Suprapubic skin (tissue), 4 donors: ENCODE measurements at regions not wholly inside any gene's neighbourhood (a gene's known extent, or its start where the extent isn't known, plus 50 kb on each side); places are given as distances from the start of the nearest gene placed in this dataset.

ENCODE experiments used
- DNase-seq, 2 donors: peaks; one replicate each; pipeline ENCODE4 v3.0.0-alpha.2; 2019; ENCODE audit warnings: low spot score in 2 of 2
- H3K27ac ChIP-seq: fragments of 200-600 bp; sonication (generic); one replicate; pipeline ENCODE4 v1.5.1; 2019
- H3K27me3 ChIP-seq: fragments of 200-600 bp; sonication (generic); one replicate; pipeline ENCODE4 v1.5.1; 2019
- H3K36me3 ChIP-seq: fragments of 200-600 bp; sonication (generic); one replicate; pipeline ENCODE4 v1.5.1; 2019
- H3K4me1 ChIP-seq: fragments of 200-600 bp; sonication (generic); one replicate; pipeline ENCODE4 v1.5.1; 2019
- H3K4me3 ChIP-seq: fragments of 200-600 bp; sonication (generic); one replicate; pipeline ENCODE4 v1.5.1; 2019; ENCODE audit warnings: mild to moderate bottlenecking
- H3K9me3 ChIP-seq: fragments of 200-600 bp; sonication (generic); one replicate; pipeline ENCODE4 v1.5.1; 2019
- EP300 ChIP-seq: sonication (generic); formaldehyde crosslinking; IDR thresholded peaks from one replicate; pipeline ENCODE4 v1.6.1; 2017; ENCODE audit warnings: antibody characterized with exemption
- POLR2A ChIP-seq, 2 donors: fragments of 450-650 bp; IDR thresholded peaks; one replicate each; pipeline ENCODE4 v1.6.1; 2017; ENCODE audit warnings: antibody characterized with exemption in 2 of 2, mild to moderate bottlenecking in 2 of 2, moderate library complexity in 2 of 2
- POLR2AphosphoS5 ChIP-seq, 3 donors: sonication (generic); formaldehyde crosslinking; IDR thresholded peaks; one replicate each; pipeline ENCODE4 v1.6.1; 2017; ENCODE audit warnings: antibody characterized with exemption in 3 of 3
- WGBS: methylation state at CpG from one replicate; pipeline ENCODE4 v1.1.5; 2018; 5-methylcytosine and 5-hydroxymethylcytosine counted together
- TF ChIP-seq, protein P1 (sequence below), 2 donors: fragments of 200-600 bp in 1 of 2; fragments of 450-650 bp in 1 of 2; sonication (generic) in 1 of 2; IDR thresholded peaks; one replicate each; pipeline ENCODE4 v1.5.1; 2016 to 2019; ENCODE audit warnings: antibody characterized with exemption in 2 of 2, mild to moderate bottlenecking in 1 of 2, moderate library complexity in 1 of 2

DNA sequence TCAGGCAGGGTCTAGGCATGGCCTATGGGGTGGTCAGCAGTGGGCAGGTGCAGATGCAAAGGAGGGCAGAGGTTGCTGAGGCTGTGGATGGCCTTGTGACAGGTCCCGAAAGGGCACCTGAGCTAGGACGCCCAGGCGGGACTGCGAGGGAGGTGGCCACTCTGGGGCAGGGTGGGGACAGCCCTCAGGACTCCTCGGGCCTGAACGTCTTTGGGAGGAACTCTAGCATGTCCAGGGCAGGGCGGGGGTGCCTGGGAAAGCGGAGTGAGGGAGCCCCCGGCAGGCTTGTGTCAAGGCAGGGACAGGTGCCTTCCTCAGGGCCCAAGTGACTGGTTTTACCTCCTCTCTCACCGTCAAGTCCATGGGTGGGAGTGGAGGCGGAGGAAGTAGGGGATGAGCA is 125.4 kb upstream of the WNT4 start:
- Histone ChIP-seq H3K9me3 (no peaks in the 10 kb centered on the region), H3K4me1 (peaks cover 4% of the 10 kb centered on the region), H3K36me3 (no peaks in the 10 kb centered on the region), H3K27me3 (peaks cover 20% of the 10 kb centered on the region), H3K4me3 (no peak overlapping the region), H3K27ac (no peak overlapping the region)
- WGBS, result 67% methylated on average over 11 of the region's 11 CpGs
- TF ChIP-seq, protein P1, sequence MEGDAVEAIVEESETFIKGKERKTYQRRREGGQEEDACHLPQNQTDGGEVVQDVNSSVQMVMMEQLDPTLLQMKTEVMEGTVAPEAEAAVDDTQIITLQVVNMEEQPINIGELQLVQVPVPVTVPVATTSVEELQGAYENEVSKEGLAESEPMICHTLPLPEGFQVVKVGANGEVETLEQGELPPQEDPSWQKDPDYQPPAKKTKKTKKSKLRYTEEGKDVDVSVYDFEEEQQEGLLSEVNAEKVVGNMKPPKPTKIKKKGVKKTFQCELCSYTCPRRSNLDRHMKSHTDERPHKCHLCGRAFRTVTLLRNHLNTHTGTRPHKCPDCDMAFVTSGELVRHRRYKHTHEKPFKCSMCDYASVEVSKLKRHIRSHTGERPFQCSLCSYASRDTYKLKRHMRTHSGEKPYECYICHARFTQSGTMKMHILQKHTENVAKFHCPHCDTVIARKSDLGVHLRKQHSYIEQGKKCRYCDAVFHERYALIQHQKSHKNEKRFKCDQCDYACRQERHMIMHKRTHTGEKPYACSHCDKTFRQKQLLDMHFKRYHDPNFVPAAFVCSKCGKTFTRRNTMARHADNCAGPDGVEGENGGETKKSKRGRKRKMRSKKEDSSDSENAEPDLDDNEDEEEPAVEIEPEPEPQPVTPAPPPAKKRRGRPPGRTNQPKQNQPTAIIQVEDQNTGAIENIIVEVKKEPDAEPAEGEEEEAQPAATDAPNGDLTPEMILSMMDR (IDR thresholded peaks at IDR 0.05), result no peak
- TF ChIP-seq POLR2AphosphoS5 (IDR thresholded peaks at IDR 0.05) (no peak), EP300 (no peak), POLR2A (IDR thresholded peaks at IDR 0.05) (no peak)
- DNase-seq, result no peak

DNA sequence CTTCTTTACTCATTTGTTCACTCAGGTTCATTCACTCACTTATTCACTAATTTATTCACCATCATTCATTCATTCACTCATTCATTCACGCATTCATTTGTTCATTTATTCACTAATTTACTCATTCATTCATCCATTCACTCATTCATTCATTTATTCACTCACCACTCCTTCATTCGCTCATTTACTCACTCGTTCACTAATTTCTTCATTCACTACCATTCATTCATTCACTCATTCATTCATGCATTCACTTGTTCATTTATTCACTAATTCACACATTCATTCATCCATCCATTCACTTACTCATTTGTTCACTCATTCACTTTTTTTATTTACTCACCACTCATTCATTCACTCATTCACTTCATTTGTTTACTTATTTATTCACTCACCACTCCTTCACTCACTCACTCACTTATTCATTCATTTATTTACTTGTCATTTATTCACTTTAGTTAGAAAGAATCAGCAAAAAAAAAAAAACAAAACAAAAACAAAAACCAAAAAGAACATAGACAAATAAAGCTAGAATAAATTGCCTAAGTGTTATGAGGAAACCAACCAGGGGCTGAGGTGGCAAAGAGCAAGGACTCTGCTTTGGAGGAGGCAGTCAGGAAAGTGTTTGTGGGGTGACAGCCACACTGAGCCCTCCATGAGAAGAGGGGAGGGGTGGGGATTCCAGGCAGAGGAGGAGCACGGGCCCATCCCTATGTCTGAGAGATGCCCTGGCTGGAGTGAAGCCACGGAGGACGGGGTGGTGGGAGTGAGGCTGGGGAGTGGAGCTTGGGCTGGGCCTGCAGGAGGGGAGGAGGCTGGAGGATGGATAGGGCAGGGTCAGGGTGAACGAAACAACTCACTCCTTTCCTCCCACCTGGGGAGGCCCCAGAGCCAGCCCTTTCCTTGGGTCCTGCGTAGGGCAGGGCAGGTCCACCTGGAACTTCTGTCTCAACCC is 129.2 kb upstream of the WNT4 start:
- H3K9me3 ChIP-seq, result no peaks in the 10 kb centered on the region
- H3K36me3 ChIP-seq, result no peaks in the 10 kb centered on the region
- TF ChIP-seq POLR2A (IDR thresholded peaks at IDR 0.05) (no peak), EP300 (no peak), POLR2AphosphoS5 (IDR thresholded peaks at IDR 0.05) (no peak)
- TF ChIP-seq, protein P1 (IDR thresholded peaks at IDR 0.05), result no peak
- H3K27ac ChIP-seq, result no peak overlapping the region
- H3K4me3 ChIP-seq, result no peak overlapping the region
- peaks cover 8% of the 10 kb centered on the region for H3K27me3 ChIP-seq
- no peak for DNase-seq
- H3K4me1 ChIP-seq, result peaks cover 23% of the 10 kb centered on the region
- 56% methylated on average over 8 of the region's 8 CpGs for WGBS

DNA sequence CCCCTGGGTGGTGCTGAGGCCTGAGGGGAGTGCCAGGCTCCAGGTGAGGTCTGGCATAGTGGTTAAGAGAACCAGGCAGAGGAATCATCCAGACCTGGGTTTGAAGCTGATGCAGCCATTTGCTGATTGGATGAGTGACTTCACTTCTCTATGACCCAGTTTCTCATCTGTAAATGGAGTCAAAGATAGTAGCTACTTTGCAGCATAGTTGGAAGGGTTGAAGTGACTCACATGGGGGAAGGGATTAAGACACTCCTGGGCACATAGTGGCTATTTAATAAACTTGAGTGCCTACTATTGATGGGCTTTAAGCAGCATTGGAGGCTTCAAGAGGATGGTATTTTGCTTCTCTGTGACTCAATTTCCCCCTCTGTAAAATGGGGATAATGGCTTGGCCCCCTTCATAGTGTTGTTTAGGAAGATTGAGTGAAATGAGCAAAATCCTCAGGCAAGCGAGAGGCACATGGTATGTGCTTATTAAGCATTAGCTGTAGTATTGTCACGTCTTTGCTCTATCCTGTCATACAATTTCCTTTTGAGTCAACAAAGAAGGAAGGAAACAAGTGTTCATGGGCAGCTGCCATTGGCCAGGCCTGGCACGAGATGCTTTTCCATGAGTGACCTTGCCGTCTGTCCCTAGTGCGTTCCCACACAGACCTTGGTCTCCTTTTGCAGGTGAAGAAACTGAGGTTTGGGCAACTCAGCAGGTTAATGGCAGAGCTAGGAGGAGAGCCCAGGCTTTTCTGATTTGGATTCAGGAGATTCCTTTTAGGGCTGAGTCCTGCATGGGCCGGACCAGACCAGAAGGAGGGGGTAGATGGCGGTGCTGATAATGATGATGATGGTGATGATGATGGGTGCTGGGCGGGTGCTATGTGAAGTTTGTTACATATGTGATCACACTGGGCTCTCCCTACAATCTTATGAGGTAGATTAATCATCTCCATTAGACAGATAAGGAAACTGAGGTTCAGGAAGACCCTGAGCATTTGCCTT is 131.1 kb upstream of the WNT4 start:
- Histone ChIP-seq H3K4me1 (peaks cover 23% of the 10 kb centered on the region), H3K27me3 (no peaks in the 10 kb centered on the region), H3K9me3 (no peaks in the 10 kb centered on the region), H3K27ac (no peak overlapping the region), H3K36me3 (no peaks in the 10 kb centered on the region), H3K4me3 (no peak overlapping the region)
- WGBS, result 73% methylated on average over 8 of the region's 8 CpGs
- no peak for DNase-seq
- TF ChIP-seq, protein P1 (IDR thresholded peaks at IDR 0.05), result no peak
- TF ChIP-seq POLR2AphosphoS5 (IDR thresholded peaks at IDR 0.05) (no peak), POLR2A (IDR thresholded peaks at IDR 0.05) (no peak), EP300 (no peak)

DNA sequence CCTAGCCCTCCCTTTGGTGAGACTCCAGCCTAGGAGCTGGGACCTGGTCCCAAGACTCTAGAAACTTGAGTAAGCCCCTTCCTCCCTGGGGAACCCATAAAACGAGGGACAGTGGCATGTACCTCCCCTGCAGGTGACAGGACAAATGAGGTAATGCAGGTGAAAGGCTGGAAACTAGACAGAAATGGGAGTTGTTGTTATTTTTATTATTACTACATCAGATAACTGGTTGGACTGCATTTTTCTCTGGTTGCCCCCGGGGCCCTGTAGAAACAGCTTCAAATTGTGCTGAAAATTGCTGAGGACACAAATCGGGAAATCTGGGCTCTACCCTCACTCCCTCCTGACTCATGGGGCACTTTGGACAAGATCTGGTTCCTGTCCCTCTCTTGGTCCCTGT is 132.3 kb upstream of the WNT4 start:
- H3K27ac ChIP-seq, result no peak overlapping the region
- no peak for TF ChIP-seq POLR2AphosphoS5 (IDR thresholded peaks at IDR 0.05)
- TF ChIP-seq POLR2A (IDR thresholded peaks at IDR 0.05), result no peak
- TF ChIP-seq EP300, result no peak
- TF ChIP-seq, protein P1 (IDR thresholded peaks at IDR 0.05), result no peak
- peaks cover 23% of the 10 kb centered on the region for H3K4me1 ChIP-seq
- no peak overlapping the region for H3K4me3 ChIP-seq
- no peaks in the 10 kb centered on the region for H3K36me3 ChIP-seq
- DNase-seq, result no peak
- no peaks in the 10 kb centered on the region for H3K27me3 ChIP-seq
- H3K9me3 ChIP-seq, result no peaks in the 10 kb centered on the region
- 47% methylated on average over 3 of the region's 3 CpGs for WGBS
